WI38 (cell line): ENCODE measurements at regions not wholly inside any gene's neighbourhood (a gene's known extent, or its start where the extent isn't known, plus 50 kb on each side); places are given as distances from the start of the nearest gene placed in this dataset.

Experiments used
- H3K4me3 ChIP-seq: 2 replicates; pipeline ENCODE4 v1.5.1; 2011; ENCODE audit warnings: low read depth, mild to moderate bottlenecking, control low read depth, low read length
- CTCF ChIP-seq: IDR thresholded peaks from 2 replicates; pipeline ENCODE4 v1.5.1; 2012; ENCODE audit warnings: low read depth, mild to moderate bottlenecking, control low read depth, low read length

- TF ChIP-seq CTCF: no peak
- H3K4me3 ChIP-seq: no peak overlapping the region
Measured at GRCh38 chr5:145280214-145280613, 554.9 kb downstream of the PRELID2 start.

GRCh38 chr5:145260670-145261069 is 574.5 kb downstream of the PRELID2 start:
- no peak overlapping the region for H3K4me3 ChIP-seq
- no peak for TF ChIP-seq CTCF

- H3K4me3 ChIP-seq: no peak overlapping the region
- TF ChIP-seq CTCF: no peak
Measured at GRCh38 chr5:145247745-145248040, 587.4 kb downstream of the PRELID2 start.

GRCh38 chr5:145246961-145247744 is 588.0 kb downstream of the PRELID2 start:
- no peak overlapping the region for H3K4me3 ChIP-seq
- TF ChIP-seq CTCF: no peak

GRCh38 chr5:145246379-145246778 is 588.8 kb downstream of the PRELID2 start:
- no peak for TF ChIP-seq CTCF
- no peak overlapping the region for H3K4me3 ChIP-seq

- no peak for TF ChIP-seq CTCF
- no peak overlapping the region for H3K4me3 ChIP-seq
Measured at GRCh38 chr5:145245354-145245753, 589.8 kb downstream of the PRELID2 start.

- TF ChIP-seq CTCF: no peak
Measured at GRCh38 chr5:145244788-145245187, 590.4 kb downstream of the PRELID2 start.

More at GRCh38 chr5:145244788-145245187, 590.4 kb downstream of the PRELID2 start:
- H3K4me3 ChIP-seq: no peak overlapping the region
